K562 (cell line): ENCODE measurements at regions not wholly inside any gene's neighbourhood (a gene's known extent, or its start where the extent isn't known, plus 50 kb on each side); places are given as distances from the start of the nearest gene placed in this dataset.

ENCODE experiments used
- ATAC-seq: fragments of 200-7000 bp; cut with Tn5 transposase; 3 replicates; pipeline ENCODE4 v1.9.1; 2020; ENCODE audit warnings: moderate library complexity
- BruUV-seq: library from RNA; stranded (reverse); fragments of 400-500 nt; replicated peaks from 2 replicates; lab custom pipeline; 2021; lab: Mats Ljungman, UMichigan
- CTCF ChIA-PET: fragments of 300-600 bp; formaldehyde crosslinking; extraction: SDS; loops from one replicate; lab custom pipeline; 2021; ENCODE audit warnings: low intra/inter-chr PET ratio; lab: Yijun Ruan, JAX
- POLR2A ChIA-PET: fragments of 300-600, 350-650 bp; sonication (Branson Sonifier 250); formaldehyde crosslinking; extraction: SDS; loops from one replicate; lab custom pipeline; 2021; ENCODE audit warnings: antibody characterized with exemption, inconsistent platforms; lab: Yijun Ruan, JAX
- DNase-seq, 4 experiments: peaks; one replicate each; pipeline versions ENCODE4 v3.0.0 to v3.0.0-alpha.2; 2011 to 2018; ENCODE audit warnings: low spot score in 3 of 4, mixed read lengths in 3 of 4; ENCODE audit errors: extremely low read depth in 1 of 4
- FAIRE-seq: peaks from 2 replicates; lab custom pipeline; 2011; peaks lifted over from hg19 to GRCh38; lab: Jason Lieb, UNC
- H2AFZ ChIP-seq: 2 replicates; pipeline ENCODE4 v1.6.0; 2011; ENCODE audit warnings: low read depth, low read length, control low read depth, inconsistent platforms
- H3K27ac ChIP-seq: fragments of 200-600 bp; 3 replicates; pipeline ENCODE4 v1.8.0; 2011; ENCODE audit warnings: low read depth, mild to moderate bottlenecking, control low read depth, inconsistent platforms, low read length, moderate library complexity, mixed read lengths; ENCODE audit errors: extremely low read depth
- H3K27me3 ChIP-seq, 2 experiments: fragments of 300-600 bp in 1 of 2; 2 replicates in 1 of 2; 3 replicates in 1 of 2; pipeline versions ENCODE4 v1.6.0 to v1.8.0; 2011; ENCODE audit warnings: inconsistent platforms in 2 of 2, low read length in 2 of 2, mild to moderate bottlenecking in 1 of 2, mixed read lengths in 1 of 2, moderate library complexity in 1 of 2; ENCODE audit not compliant: control insufficient read depth in 2 of 2, insufficient read depth in 2 of 2
- H3K36me3 ChIP-seq: fragments of 300-600 bp; 3 replicates; pipeline ENCODE4 v1.8.0; 2011; ENCODE audit warnings: mild to moderate bottlenecking, low read length, inconsistent platforms; ENCODE audit not compliant: control insufficient read depth, insufficient read depth
- H3K4me1 ChIP-seq, 2 experiments: fragments of 200-600 bp in 1 of 2; replicated peaks in 1 of 2; 2 replicates in 1 of 2; 3 replicates in 1 of 2; pipeline versions ENCODE4 v1.5.1 to v1.8.0; 2011; ENCODE audit warnings: inconsistent platforms in 2 of 2, low read length in 2 of 2, mild to moderate bottlenecking in 1 of 2, mixed read lengths in 1 of 2, moderate library complexity in 1 of 2; ENCODE audit not compliant: control insufficient read depth in 2 of 2, insufficient read depth in 2 of 2
- H3K4me2 ChIP-seq: 2 replicates; pipeline ENCODE4 v1.6.1; 2011; ENCODE audit warnings: low read length, control low read depth, inconsistent platforms, mixed read lengths; ENCODE audit not compliant: insufficient read depth
- H3K4me3 ChIP-seq: fragments of 200-600 bp; sonication (generic), shearing (Covaris generic); 2 replicates; pipeline ENCODE4 v1.5.1; 2016; ENCODE audit warnings: control low read depth, inconsistent platforms
- H3K79me2 ChIP-seq: fragments of 200-600 bp; 3 replicates; pipeline ENCODE4 v1.8.0; 2011; ENCODE audit warnings: low read length, inconsistent platforms; ENCODE audit not compliant: control insufficient read depth, insufficient read depth
- H3K9ac ChIP-seq, 2 experiments: 2 replicates each; pipeline versions ENCODE4 v1.6.0 to v1.6.1; 2011; ENCODE audit warnings: low read depth in 2 of 2, low read length in 2 of 2, control low read depth in 1 of 2, inconsistent platforms in 1 of 2, mild to moderate bottlenecking in 1 of 2, mixed read lengths in 1 of 2; ENCODE audit not compliant: insufficient read depth in 1 of 2
- H3K9me1 ChIP-seq: one replicate; pipeline ENCODE4 v1.6.0; 2011; ENCODE audit warnings: inconsistent platforms, mild to moderate bottlenecking, low read length, moderate library complexity; ENCODE audit not compliant: control insufficient read depth, insufficient read depth
- H3K9me3 ChIP-seq: replicated peaks from 2 replicates; pipeline ENCODE4 v1.5.1; 2011; ENCODE audit warnings: low read depth, low read length, inconsistent platforms; ENCODE audit not compliant: control insufficient read depth, insufficient read depth
- H4K20me1 ChIP-seq: replicated peaks from 2 replicates; pipeline ENCODE4 v1.6.1; 2011; ENCODE audit warnings: low read length, inconsistent platforms, mixed read lengths; ENCODE audit not compliant: control insufficient read depth, insufficient read depth
- BMI1 ChIP-seq: fragments of 150-350 bp; IDR thresholded peaks from 2 replicates; pipeline ENCODE4 v1.6.1; 2014; ENCODE audit warnings: low read length
- ETS1 ChIP-seq: conservative IDR thresholded peaks from 2 replicates; pipeline ENCODE4 v1.6.1; 2011; ENCODE audit warnings: low read depth, mild to moderate bottlenecking, low read length; ENCODE audit not compliant: control insufficient read depth
- MAFG ChIP-seq: fragments of 450-650 bp; conservative IDR thresholded peaks from 2 replicates; pipeline ENCODE4 v1.6.1; 2016; ENCODE audit warnings: missing genetic modification characterization, missing compliant biosample characterization
- MITF ChIP-seq: IDR thresholded peaks from 2 replicates; pipeline ENCODE4 v1.6.1; 2014; ENCODE audit warnings: antibody characterized with exemption
- NELFE ChIP-seq: IDR thresholded peaks from 2 replicates; pipeline ENCODE4 v1.6.1; 2011; ENCODE audit warnings: mild to moderate bottlenecking; ENCODE audit not compliant: insufficient read depth, insufficient read length
- NUFIP1 ChIP-seq: fragments of 450-650 bp; IDR thresholded peaks from 2 replicates; pipeline ENCODE4 v1.6.1; 2018; ENCODE audit not compliant: partially characterized antibody
- RFX1 ChIP-seq: fragments of 450-650 bp; IDR thresholded peaks from 2 replicates; pipeline ENCODE4 v1.6.1; 2016; ENCODE audit warnings: mild to moderate bottlenecking, moderate library complexity
- SIN3A ChIP-seq, 2 experiments: fragments of 150-350 bp in 1 of 2; IDR thresholded peaks; 2 replicates each; pipeline ENCODE4 v1.6.1; 2011 to 2016; ENCODE audit warnings: borderline replicate concordance in 2 of 2, low read depth in 2 of 2, low read length in 2 of 2, mild to moderate bottlenecking in 2 of 2, moderate library complexity in 2 of 2; ENCODE audit not compliant: control insufficient read depth in 1 of 2
- ZNF12 ChIP-seq: sonication (generic); formaldehyde crosslinking; IDR thresholded peaks from 2 replicates; pipeline ENCODE4 v1.4.0; 2020; ENCODE audit warnings: mild to moderate bottlenecking, missing genetic modification reagents
- WGBS: fragments of 100-300 bp; shearing (Covaris generic); methylation state at CpG from one replicate; pipeline ENCODE4 v1.1.6; 2016; ENCODE audit warnings: low coverage, mixed read lengths; ENCODE audit not compliant: insufficient coverage; ENCODE audit errors: missing lambda C conversion rate; 5-methylcytosine and 5-hydroxymethylcytosine counted together
- in situ Hi-C: fragments of 300-500 bp; cut with MboI; formaldehyde crosslinking; loops from 4 replicates; pipeline ENCODE4 v1.15.0; 2018; ENCODE audit warnings: inconsistent platforms, mixed read lengths
- intact Hi-C: fragments of 100-400 bp; cut with micrococcal nuclease; formaldehyde crosslinking; loops from 2 replicates; pipeline ENCODE4 v1.14.2; 2022
- TF ChIP-seq, protein P1 (sequence below), 2 experiments: fragments of 450-650 bp; IDR thresholded peaks; 2 replicates each; pipeline ENCODE4 v1.6.1; 2016
- TF ChIP-seq, protein P2 (sequence below): fragments of 250-450 bp; sonication (Bioruptor Pico); IDR thresholded peaks from 2 replicates; pipeline ENCODE4 v1.8.0; 2022; ENCODE audit warnings: inconsistent platforms, mild to moderate bottlenecking, moderate library complexity, borderline replicate concordance

- no peak overlapping the region for H2AFZ ChIP-seq
- in situ Hi-C loops (no loop called here), intact Hi-C loops (no loop called here)
- H3K79me2 ChIP-seq: no peaks in the 10 kb centered on the region
- 4% methylated on average over 2 of the region's 2 CpGs for WGBS
- H3K36me3 ChIP-seq: no peaks in the 10 kb centered on the region
- no peaks in the 10 kb centered on the region for H3K9me1 ChIP-seq
- POLR2A ChIA-PET: no interaction called here
- H3K27ac ChIP-seq: no peak overlapping the region
- no peak overlapping the region for H3K4me2 ChIP-seq
- H3K27me3 ChIP-seq: no peaks in the 10 kb centered on the region
- FAIRE-seq (no peak), ATAC-seq (no peak), DNase-seq (no peak)
- H3K9ac ChIP-seq: no peak overlapping the region
- no peak overlapping the region for H3K4me3 ChIP-seq
- H3K4me1 ChIP-seq: no peaks in the 10 kb centered on the region
- H4K20me1 ChIP-seq: no peaks in the 10 kb centered on the region
- no peaks in the 10 kb centered on the region for H3K9me3 ChIP-seq
- CTCF ChIA-PET: no interaction called here
- no TSS peak for BruUV-seq
- no peak for TF ChIP-seq NUFIP1
- no peak for TF ChIP-seq BMI1
- TF ChIP-seq, protein P1, sequence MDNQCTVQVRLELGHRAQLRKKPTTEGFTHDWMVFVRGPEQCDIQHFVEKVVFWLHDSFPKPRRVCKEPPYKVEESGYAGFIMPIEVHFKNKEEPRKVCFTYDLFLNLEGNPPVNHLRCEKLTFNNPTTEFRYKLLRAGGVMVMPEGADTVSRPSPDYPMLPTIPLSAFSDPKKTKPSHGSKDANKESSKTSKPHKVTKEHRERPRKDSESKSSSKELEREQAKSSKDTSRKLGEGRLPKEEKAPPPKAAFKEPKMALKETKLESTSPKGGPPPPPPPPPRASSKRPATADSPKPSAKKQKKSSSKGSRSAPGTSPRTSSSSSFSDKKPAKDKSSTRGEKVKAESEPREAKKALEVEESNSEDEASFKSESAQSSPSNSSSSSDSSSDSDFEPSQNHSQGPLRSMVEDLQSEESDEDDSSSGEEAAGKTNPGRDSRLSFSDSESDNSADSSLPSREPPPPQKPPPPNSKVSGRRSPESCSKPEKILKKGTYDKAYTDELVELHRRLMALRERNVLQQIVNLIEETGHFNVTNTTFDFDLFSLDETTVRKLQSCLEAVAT (IDR thresholded peaks at IDR 0.05): no peak
- TF ChIP-seq RFX1: no peak
- TF ChIP-seq MAFG (tag): no peak
- TF ChIP-seq, protein P2, sequence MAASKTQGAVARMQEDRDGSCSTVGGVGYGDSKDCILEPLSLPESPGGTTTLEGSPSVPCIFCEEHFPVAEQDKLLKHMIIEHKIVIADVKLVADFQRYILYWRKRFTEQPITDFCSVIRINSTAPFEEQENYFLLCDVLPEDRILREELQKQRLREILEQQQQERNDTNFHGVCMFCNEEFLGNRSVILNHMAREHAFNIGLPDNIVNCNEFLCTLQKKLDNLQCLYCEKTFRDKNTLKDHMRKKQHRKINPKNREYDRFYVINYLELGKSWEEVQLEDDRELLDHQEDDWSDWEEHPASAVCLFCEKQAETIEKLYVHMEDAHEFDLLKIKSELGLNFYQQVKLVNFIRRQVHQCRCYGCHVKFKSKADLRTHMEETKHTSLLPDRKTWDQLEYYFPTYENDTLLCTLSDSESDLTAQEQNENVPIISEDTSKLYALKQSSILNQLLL (CRISPR knock-in tag): no peak
- TF ChIP-seq ETS1: no peak
- no peak for TF ChIP-seq MITF
- TF ChIP-seq ZNF12: no peak
- TF ChIP-seq SIN3A (IDR thresholded peaks at IDR 0.05; ENCODE audit: borderline replicate concordance in 2 of 2, control insufficient read depth in 1 of 2, low read depth in 2 of 2, low read length in 2 of 2): no peak
- no peak for TF ChIP-seq NELFE
These were observed 383.1 kb downstream of the ADRA2A start for GRCh38 chr10:111459967-111460366.
